ENCODE measurements at regions not wholly inside any gene's neighbourhood (a gene's known extent, or its start where the extent isn't known, plus 50 kb on each side); places are given as distances from the start of the nearest gene placed in this dataset.
"Not testable (repeated sequence)": the region's sequence is repeated elsewhere in the genome, so short reads cannot be mapped to it uniquely, and the experiment has no call there.

GRCh38 chr11:129546266-129546665 is 170.6 kb downstream of the BARX2 start:
- DNase-seq (ENCODE audit: extremely low read depth, insufficient read length), result no peak
- Histone ChIP-seq H3K36me3 (ENCODE audit: control insufficient read depth, insufficient read depth, low read length) (no peaks in the 10 kb centered on the region), H3K27me3 (replicated peaks; ENCODE audit: control insufficient read depth, insufficient read depth, low read length) (no peaks in the 10 kb centered on the region), H3K4me3 (replicated peaks; ENCODE audit: low read depth, low read length) (no peak overlapping the region)
- no peak for TF ChIP-seq CTCF (IDR thresholded peaks at IDR 0.05; ENCODE audit: insufficient read depth, low read length, poor library complexity, severe bottlenecking)

DNA sequence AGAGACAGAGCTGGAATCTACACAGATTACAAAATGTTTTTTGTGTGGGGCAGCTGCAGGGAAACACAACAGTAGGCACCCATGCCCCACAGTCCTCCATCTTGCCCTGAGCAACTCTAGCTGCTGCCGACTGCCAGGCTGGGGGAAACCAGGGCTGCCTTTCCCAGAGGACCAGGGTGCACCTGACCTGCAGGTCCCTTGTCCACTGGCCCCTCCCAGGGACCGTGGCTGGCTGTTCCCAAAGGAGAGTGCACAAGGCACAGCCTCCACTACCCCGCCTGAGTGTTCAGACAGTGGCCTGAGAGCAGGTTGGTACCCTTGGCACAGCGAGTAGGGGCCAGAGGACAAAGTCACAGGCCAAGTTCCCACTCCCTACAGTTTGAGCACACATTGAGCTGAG is 181.8 kb downstream of the BARX2 start:
- no peaks in the 10 kb centered on the region for H3K36me3 ChIP-seq (ENCODE audit: control insufficient read depth, insufficient read depth, low read length)
- TF ChIP-seq CTCF (IDR thresholded peaks at IDR 0.05; ENCODE audit: insufficient read depth, low read length, poor library complexity, severe bottlenecking), result no peak
- H3K27me3 ChIP-seq (replicated peaks; ENCODE audit: control insufficient read depth, insufficient read depth, low read length), result no peaks in the 10 kb centered on the region
- no peak for DNase-seq (ENCODE audit: extremely low read depth, insufficient read length)
- no peak overlapping the region for H3K4me3 ChIP-seq (replicated peaks; ENCODE audit: low read depth, low read length)

GRCh38 chr11:129569007-129569406 is 193.4 kb downstream of the BARX2 start:
- no peak for DNase-seq (ENCODE audit: extremely low read depth, insufficient read length)
- no peaks in the 10 kb centered on the region for H3K27me3 ChIP-seq (replicated peaks; ENCODE audit: control insufficient read depth, insufficient read depth, low read length)
- H3K36me3 ChIP-seq (ENCODE audit: control insufficient read depth, insufficient read depth, low read length), result no peaks in the 10 kb centered on the region
- TF ChIP-seq CTCF (IDR thresholded peaks at IDR 0.05; ENCODE audit: insufficient read depth, low read length, poor library complexity, severe bottlenecking), result no peak
- no peak overlapping the region for H3K4me3 ChIP-seq (replicated peaks; ENCODE audit: low read depth, low read length)

DNA sequence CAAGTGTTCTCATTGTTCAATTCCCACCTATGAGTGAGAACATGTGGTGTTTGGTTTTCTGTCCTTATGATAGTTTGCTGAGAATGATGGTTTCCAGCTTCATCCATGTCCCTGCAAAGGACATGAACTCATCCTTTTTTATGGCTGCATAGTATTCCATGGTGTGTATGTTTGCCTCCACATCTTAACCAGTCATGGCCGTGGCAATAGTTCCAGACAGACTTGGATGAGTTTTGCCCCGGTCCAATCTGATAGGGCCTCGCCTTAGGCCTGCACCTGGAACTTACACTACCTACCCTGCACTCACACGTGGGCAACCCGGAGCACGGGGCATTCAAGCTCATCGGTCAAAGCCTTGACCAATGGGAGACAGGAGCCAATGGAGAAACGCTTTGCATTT is 197.0 kb downstream of the BARX2 start:
- not testable (repeated sequence) for H3K27me3 ChIP-seq (replicated peaks; ENCODE audit: control insufficient read depth, insufficient read depth, low read length); DNase-seq (ENCODE audit: extremely low read depth, insufficient read length); H3K4me3 ChIP-seq (replicated peaks; ENCODE audit: low read depth, low read length); H3K36me3 ChIP-seq (ENCODE audit: control insufficient read depth, insufficient read depth, low read length)

GRCh38 chr11:129573161-129573560 is 197.5 kb downstream of the BARX2 start:
- Histone ChIP-seq H3K36me3 (ENCODE audit: control insufficient read depth, insufficient read depth, low read length) (no peaks in the 10 kb centered on the region), H3K4me3 (replicated peaks; ENCODE audit: low read depth, low read length) (no peak overlapping the region), H3K27me3 (replicated peaks; ENCODE audit: control insufficient read depth, insufficient read depth, low read length) (no peaks in the 10 kb centered on the region)
- TF ChIP-seq CTCF (IDR thresholded peaks at IDR 0.05; ENCODE audit: insufficient read depth, low read length, poor library complexity, severe bottlenecking), result no peak
- no peak for DNase-seq (ENCODE audit: extremely low read depth, insufficient read length)

- no peak for TF ChIP-seq CTCF (IDR thresholded peaks at IDR 0.05; ENCODE audit: insufficient read depth, low read length, poor library complexity, severe bottlenecking)
- no peak overlapping the region for H3K4me3 ChIP-seq (replicated peaks; ENCODE audit: low read depth, low read length)
- no peaks in the 10 kb centered on the region for H3K27me3 ChIP-seq (replicated peaks; ENCODE audit: control insufficient read depth, insufficient read depth, low read length)
- no peak for DNase-seq (ENCODE audit: extremely low read depth, insufficient read length)
- H3K36me3 ChIP-seq (ENCODE audit: control insufficient read depth, insufficient read depth, low read length), result no peaks in the 10 kb centered on the region
These were observed 198.8 kb downstream of the BARX2 start for GRCh38 chr11:129574431-129574830.

Measured in GM06990 (cell line).